ENCODE measurements at regions not wholly inside any gene's neighbourhood (a gene's known extent, or its start where the extent isn't known, plus 50 kb on each side); places are given as distances from the start of the nearest gene placed in this dataset.

DNA sequence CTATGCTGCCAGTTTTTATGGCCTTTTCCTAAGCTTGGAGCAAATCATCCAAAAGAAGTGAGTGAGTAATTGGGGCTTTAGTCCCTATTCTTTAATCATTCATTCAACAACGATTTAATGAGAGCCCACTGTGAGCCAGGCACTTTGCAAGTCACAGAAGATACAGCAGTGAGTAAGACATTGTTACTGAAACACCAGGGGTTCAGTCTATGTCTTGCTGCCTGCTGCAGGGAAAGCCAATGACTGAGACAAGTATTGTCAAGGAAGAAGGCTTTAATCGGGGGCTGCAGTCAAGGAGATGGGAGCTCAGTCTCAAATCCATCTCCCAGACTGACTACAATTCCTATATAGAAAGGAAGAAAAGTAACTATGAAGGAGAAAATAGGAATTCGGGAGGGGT, 228.3 kb downstream of the FAM181B start:
- Histone ChIP-seq H2AFZ (ENCODE audit: low read length) (no peak overlapping the region), H3K4me1 (ENCODE audit: insufficient read depth, low read length) (no peaks in the 10 kb centered on the region), H3K27ac (ENCODE audit: extremely low read length, insufficient read depth, low read length) (no peak overlapping the region), H3K4me2 (ENCODE audit: low read depth, low read length) (no peak overlapping the region), H3K9ac (ENCODE audit: insufficient read depth, low read depth, low read length) (no peak overlapping the region), H3K4me3 (replicated peaks in 1 of 3; ENCODE audit: insufficient read depth in 1 of 3, low read depth in 2 of 3, low read length in 3 of 3) (no peak overlapping the region), H4K20me1 (ENCODE audit: insufficient read depth, low read length) (no peaks in the 10 kb centered on the region; the same call in 1 of the 2 replicates), H3K36me3 (replicated peaks in 1 of 2; ENCODE audit: control insufficient read depth in 1 of 2, insufficient read depth in 2 of 2, low read length in 2 of 2) (no peaks in the 10 kb centered on the region), H3K79me2 (ENCODE audit: insufficient read depth, low read length) (no peaks in the 10 kb centered on the region), H3K27me3 (ENCODE audit: control insufficient read depth in 1 of 2, insufficient read depth in 2 of 2, low read length in 2 of 2) (no peaks in the 10 kb centered on the region), H3K9me3 (ENCODE audit: low read length) (no peaks in the 10 kb centered on the region)
- ChIA-PET POLR2A (no interaction called here), CTCF (ENCODE audit: low intra/inter-chr PET ratio, low total read pairs) (no interaction called here)
- intact Hi-C loops (cut with micrococcal nuclease; ENCODE audit: unreplicated experiment) (no loop called here), in situ Hi-C loops (cut with HindIII; ENCODE audit: extremely low pct_ligation_motif_present, low pct_unique_long_range_greater_than_20kb) (no loop called here)
- BruUV-seq (replicated peaks), result no TSS peak
- FAIRE-seq, result no peak
- ATAC-seq, result no peak
- no peak for DNase-seq (ENCODE audit: low spot score)
- 2% methylated on average over 3 of the region's 3 CpGs for WGBS (ENCODE audit: low lambda C conversion rate)
- TF ChIP-seq, protein P1, sequence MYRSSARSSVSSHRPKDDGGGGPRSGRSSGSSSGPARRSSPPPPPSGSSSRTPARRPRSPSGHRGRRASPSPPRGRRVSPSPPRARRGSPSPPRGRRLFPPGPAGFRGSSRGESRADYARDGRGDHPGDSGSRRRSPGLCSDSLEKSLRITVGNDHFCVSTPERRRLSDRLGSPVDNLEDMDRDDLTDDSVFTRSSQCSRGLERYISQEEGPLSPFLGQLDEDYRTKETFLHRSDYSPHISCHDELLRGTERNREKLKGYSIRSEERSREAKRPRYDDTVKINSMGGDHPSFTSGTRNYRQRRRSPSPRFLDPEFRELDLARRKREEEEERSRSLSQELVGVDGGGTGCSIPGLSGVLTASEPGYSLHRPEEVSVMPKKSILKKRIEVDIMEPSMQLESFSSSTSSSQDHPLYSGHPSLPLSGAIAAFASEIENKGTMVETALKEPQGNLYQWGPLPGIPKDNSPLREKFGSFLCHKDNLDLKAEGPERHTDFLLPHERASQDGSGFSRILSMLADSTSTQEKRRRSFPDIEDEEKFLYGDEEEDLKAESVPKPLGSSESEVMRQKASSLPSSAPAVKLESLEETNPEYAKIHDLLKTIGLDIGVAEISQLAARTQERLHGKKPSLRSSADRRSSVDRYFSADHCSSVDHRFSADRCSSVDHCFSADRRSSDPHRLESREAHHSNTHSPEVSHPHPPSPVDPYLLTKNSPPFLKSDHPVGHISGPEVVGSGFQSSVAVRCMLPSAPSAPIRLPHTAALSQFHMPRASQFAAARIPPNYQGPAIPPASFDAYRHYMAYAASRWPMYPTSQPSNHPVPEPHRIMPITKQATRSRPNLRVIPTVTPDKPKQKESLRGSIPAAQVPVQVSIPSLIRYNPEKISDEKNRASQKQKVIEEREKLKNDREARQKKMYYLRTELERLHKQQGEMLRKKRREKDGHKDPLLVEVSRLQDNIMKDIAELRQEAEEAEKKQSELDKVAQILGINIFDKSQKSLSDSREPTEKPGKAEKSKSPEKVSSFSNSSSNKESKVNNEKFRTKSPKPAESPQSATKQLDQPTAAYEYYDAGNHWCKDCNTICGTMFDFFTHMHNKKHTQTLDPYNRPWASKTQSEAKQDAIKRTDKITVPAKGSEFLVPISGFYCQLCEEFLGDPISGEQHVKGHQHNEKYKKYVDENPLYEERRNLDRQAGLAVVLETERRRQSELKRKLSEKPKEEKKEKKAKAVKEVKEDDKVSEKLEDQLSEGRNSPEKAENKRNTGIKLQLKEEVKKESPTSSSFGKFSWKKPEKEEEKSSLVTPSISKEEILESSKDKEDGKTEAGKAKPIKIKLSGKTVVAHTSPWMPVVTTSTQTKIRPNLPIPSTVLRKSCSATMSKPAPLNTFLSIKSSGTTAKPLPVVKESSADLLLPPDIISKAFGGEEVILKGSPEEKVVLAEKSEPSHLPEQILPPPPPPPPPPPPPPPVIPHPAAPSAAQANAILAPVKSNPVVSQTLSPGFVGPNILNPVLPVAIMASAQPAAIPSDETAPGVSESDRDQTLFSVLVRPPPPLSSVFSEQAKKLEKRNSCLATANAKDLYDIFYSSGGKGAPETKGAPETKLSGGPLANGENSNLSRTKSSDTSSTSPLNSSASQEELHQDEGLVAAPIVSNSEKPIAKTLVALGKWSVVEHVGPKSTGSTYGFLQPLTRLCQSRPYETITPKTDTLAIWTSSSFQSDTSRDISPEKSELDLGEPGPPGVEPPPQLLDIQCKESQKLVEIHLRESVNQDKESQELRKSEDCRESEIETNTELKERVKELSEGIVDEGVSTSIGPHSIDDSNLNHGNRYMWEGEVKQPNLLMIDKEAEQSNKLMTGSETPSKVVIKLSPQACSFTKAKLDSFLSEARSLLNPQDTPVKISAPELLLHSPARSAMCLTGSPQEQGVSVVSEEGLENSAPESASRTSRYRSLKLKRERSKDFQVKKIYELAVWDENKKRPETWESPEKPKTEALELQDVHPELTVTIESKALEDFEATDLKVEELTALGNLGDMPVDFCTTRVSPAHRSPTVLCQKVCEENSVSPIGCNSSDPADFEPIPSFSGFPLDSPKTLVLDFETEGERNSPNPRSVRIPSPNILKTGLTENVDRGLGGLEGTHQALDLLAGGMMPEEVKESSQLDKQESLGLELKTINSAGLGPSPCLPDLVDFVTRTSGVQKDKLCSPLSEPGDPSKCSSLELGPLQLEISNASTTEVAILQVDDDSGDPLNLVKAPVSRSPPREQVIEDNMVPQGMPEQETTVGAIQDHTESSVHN (CRISPR knock-in tag; IDR thresholded peaks at IDR 0.05), result no peak
- TF ChIP-seq BCLAF1 (IDR thresholded peaks at IDR 0.05) (no peak), MATR3 (CRISPR knock-in tag; IDR thresholded peaks at IDR 0.05) (no peak), ZNF749 (CRISPR knock-in tag; IDR thresholded peaks at IDR 0.05; ENCODE audit: borderline replicate concordance) (no peak), ZNF180 (CRISPR knock-in tag; IDR thresholded peaks at IDR 0.05; ENCODE audit: borderline replicate concordance, low read depth) (no peak), MBD4 (IDR thresholded peaks at IDR 0.05; ENCODE audit: borderline replicate concordance, low read length) (no peak), PPARG (CRISPR knock-in tag; conservative IDR thresholded peaks at IDR 0.05) (no peak), ZNF501 (CRISPR knock-in tag; IDR thresholded peaks at IDR 0.05) (no peak), RBFOX2 (IDR thresholded peaks at IDR 0.05; ENCODE audit: low read depth, low read length) (no peak), ZSCAN12 (CRISPR knock-in tag; IDR thresholded peaks at IDR 0.05) (no peak)
- TF ChIP-seq, protein P2, sequence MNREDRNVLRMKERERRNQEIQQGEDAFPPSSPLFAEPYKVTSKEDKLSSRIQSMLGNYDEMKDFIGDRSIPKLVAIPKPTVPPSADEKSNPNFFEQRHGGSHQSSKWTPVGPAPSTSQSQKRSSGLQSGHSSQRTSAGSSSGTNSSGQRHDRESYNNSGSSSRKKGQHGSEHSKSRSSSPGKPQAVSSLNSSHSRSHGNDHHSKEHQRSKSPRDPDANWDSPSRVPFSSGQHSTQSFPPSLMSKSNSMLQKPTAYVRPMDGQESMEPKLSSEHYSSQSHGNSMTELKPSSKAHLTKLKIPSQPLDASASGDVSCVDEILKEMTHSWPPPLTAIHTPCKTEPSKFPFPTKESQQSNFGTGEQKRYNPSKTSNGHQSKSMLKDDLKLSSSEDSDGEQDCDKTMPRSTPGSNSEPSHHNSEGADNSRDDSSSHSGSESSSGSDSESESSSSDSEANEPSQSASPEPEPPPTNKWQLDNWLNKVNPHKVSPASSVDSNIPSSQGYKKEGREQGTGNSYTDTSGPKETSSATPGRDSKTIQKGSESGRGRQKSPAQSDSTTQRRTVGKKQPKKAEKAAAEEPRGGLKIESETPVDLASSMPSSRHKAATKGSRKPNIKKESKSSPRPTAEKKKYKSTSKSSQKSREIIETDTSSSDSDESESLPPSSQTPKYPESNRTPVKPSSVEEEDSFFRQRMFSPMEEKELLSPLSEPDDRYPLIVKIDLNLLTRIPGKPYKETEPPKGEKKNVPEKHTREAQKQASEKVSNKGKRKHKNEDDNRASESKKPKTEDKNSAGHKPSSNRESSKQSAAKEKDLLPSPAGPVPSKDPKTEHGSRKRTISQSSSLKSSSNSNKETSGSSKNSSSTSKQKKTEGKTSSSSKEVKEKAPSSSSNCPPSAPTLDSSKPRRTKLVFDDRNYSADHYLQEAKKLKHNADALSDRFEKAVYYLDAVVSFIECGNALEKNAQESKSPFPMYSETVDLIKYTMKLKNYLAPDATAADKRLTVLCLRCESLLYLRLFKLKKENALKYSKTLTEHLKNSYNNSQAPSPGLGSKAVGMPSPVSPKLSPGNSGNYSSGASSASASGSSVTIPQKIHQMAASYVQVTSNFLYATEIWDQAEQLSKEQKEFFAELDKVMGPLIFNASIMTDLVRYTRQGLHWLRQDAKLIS (CRISPR knock-in tag; IDR thresholded peaks at IDR 0.05), result no peak
